CD4-positive, alpha-beta T cell (primary cell): ENCODE measurements at regions not wholly inside any gene's neighbourhood (a gene's known extent, or its start where the extent isn't known, plus 50 kb on each side); places are given as distances from the start of the nearest gene placed in this dataset.

Experiments used
- ATAC-seq: fragments of 200-7000 bp; cut with Tn5 transposase; one replicate; pipeline ENCODE4 v1.10.0; 2022; ENCODE audit warnings: mild to moderate bottlenecking; ENCODE audit not compliant: poor library complexity
- CTCF ChIA-PET: fragments of 350-600 bp; sonication (Branson Sonifier 250); formaldehyde crosslinking; loops from one replicate; lab custom pipeline; 2021; ENCODE audit warnings: antibody characterized with exemption, inconsistent platforms; lab: Charles Lee
- POLR2A ChIA-PET: fragments of 350-600 bp; sonication (Branson Sonifier 250); formaldehyde crosslinking; loops from one replicate; lab custom pipeline; 2021; ENCODE audit warnings: antibody characterized with exemption, inconsistent platforms; lab: Charles Lee
- DNase-seq, 14 experiments: peaks; one replicate each; pipeline ENCODE4 v3.0.0-alpha.2; 2013 to 2020; ENCODE audit warnings: mixed read lengths in 2 of 14
- H3K27ac ChIP-seq, 2 donors: one replicate each; pipeline versions ENCODE4 v1.5.1 to v1.7.0; 2013; ENCODE audit warnings: low read length in 2 of 2, low read depth in 1 of 2, mild to moderate bottlenecking in 1 of 2
- H3K27me3 ChIP-seq, 2 experiments: 1 replicate in 1 of 2; 2 replicates in 1 of 2; pipeline versions ENCODE4 v1.6.1 to v1.7.0; 2013; ENCODE audit warnings: low read length in 2 of 2, control low read depth in 1 of 2, mild to moderate bottlenecking in 1 of 2, moderate library complexity in 1 of 2; ENCODE audit not compliant: insufficient read depth in 2 of 2, control insufficient read depth in 1 of 2
- H3K36me3 ChIP-seq: one replicate; pipeline ENCODE4 v1.6.1; 2013; ENCODE audit warnings: low read length, control low read depth; ENCODE audit not compliant: insufficient read depth
- H3K4me1 ChIP-seq: one replicate; pipeline ENCODE4 v1.6.1; 2013; ENCODE audit warnings: low read length, control low read depth; ENCODE audit not compliant: insufficient read depth
- H3K4me3 ChIP-seq: one replicate; pipeline ENCODE4 v1.5.1; 2013; ENCODE audit warnings: mild to moderate bottlenecking, low read length, moderate library complexity
- H3K9me3 ChIP-seq, 2 experiments: 1 replicate in 1 of 2; 2 replicates in 1 of 2; pipeline versions ENCODE4 v1.6.1 to v1.7.0; 2013; ENCODE audit warnings: low read length in 2 of 2, mild to moderate bottlenecking in 2 of 2, control low read depth in 1 of 2, moderate library complexity in 1 of 2; ENCODE audit not compliant: control insufficient read depth in 1 of 2, insufficient read depth in 1 of 2
- H3K27ac Mint-ChIP-seq: one replicate; pipeline ENCODE4 v1.8.0; 2020; ENCODE audit warnings: mixed read lengths
- H3K27me3 Mint-ChIP-seq: one replicate; pipeline ENCODE4 v1.8.0; 2021; ENCODE audit warnings: mixed read lengths
- H3K36me3 Mint-ChIP-seq: one replicate; pipeline ENCODE4 v1.8.0; 2021; ENCODE audit warnings: low read depth, mixed read lengths
- H3K4me1 Mint-ChIP-seq: one replicate; pipeline ENCODE4 v1.8.0; 2021; ENCODE audit warnings: low read depth, mixed read lengths
- H3K4me3 Mint-ChIP-seq: one replicate; pipeline ENCODE4 v1.8.0; 2020; ENCODE audit warnings: mild to moderate bottlenecking, mixed read lengths
- H3K9me3 Mint-ChIP-seq: one replicate; pipeline ENCODE4 v1.8.0; 2020; ENCODE audit warnings: mixed read lengths
- intact Hi-C, 2 experiments: fragments of 100-400 bp; cut with DNase I in 1 of 2; cut with micrococcal nuclease in 1 of 2; formaldehyde crosslinking; loops; one replicate each; pipeline versions ENCODE4 v1.15.1 to v1.9.0; 2023 to 2025; cut with DNase I, micrococcal nuclease
- TF ChIP-seq, protein P1 (sequence below): fragments of 200-600 bp; IDR thresholded peaks from one replicate; pipeline ENCODE4 v1.8.0; 2022; ENCODE audit warnings: antibody characterized with exemption, mild to moderate bottlenecking

DNA sequence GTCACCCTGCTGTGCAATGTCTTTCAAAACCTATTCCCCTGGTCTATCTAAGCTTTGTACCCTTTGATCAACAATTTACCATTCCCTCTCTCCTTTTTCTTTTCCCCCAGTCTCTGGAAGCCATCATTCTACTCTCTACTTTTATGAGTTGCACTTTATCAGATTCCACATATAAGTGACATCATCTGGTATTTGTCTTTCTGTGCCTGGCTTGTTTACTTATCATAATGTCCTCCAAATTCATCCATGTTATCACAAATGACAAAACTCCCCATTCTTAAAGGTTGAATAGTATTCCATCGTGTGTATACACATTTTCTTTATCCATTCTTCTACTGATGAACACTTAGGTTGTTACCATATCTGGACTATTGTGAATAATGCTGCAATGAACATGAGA, 344.2 kb upstream of the CCNH start:
- no peaks in the 10 kb centered on the region for H3K27me3 ChIP-seq
- POLR2A ChIA-PET: no interaction called here
- H3K9me3 Mint-ChIP-seq: no peaks in the 10 kb centered on the region
- no peaks in the 10 kb centered on the region for H3K4me1 ChIP-seq
- H3K27ac Mint-ChIP-seq: no peak overlapping the region
- no peak overlapping the region for H3K27ac ChIP-seq
- no peak overlapping the region for H3K4me3 ChIP-seq
- H3K36me3 ChIP-seq: no peaks in the 10 kb centered on the region
- intact Hi-C loops: no loop called here
- DNase-seq (no peak), ATAC-seq (no peak)
- H3K4me1 Mint-ChIP-seq: no peaks in the 10 kb centered on the region
- no peak overlapping the region for H3K4me3 Mint-ChIP-seq
- H3K27me3 Mint-ChIP-seq: peaks cover 17% of the 10 kb centered on the region
- no peaks in the 10 kb centered on the region for H3K36me3 Mint-ChIP-seq
- CTCF ChIA-PET: no interaction called here
- no peaks in the 10 kb centered on the region for H3K9me3 ChIP-seq
- TF ChIP-seq, protein P1, sequence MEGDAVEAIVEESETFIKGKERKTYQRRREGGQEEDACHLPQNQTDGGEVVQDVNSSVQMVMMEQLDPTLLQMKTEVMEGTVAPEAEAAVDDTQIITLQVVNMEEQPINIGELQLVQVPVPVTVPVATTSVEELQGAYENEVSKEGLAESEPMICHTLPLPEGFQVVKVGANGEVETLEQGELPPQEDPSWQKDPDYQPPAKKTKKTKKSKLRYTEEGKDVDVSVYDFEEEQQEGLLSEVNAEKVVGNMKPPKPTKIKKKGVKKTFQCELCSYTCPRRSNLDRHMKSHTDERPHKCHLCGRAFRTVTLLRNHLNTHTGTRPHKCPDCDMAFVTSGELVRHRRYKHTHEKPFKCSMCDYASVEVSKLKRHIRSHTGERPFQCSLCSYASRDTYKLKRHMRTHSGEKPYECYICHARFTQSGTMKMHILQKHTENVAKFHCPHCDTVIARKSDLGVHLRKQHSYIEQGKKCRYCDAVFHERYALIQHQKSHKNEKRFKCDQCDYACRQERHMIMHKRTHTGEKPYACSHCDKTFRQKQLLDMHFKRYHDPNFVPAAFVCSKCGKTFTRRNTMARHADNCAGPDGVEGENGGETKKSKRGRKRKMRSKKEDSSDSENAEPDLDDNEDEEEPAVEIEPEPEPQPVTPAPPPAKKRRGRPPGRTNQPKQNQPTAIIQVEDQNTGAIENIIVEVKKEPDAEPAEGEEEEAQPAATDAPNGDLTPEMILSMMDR: no peak

DNA sequence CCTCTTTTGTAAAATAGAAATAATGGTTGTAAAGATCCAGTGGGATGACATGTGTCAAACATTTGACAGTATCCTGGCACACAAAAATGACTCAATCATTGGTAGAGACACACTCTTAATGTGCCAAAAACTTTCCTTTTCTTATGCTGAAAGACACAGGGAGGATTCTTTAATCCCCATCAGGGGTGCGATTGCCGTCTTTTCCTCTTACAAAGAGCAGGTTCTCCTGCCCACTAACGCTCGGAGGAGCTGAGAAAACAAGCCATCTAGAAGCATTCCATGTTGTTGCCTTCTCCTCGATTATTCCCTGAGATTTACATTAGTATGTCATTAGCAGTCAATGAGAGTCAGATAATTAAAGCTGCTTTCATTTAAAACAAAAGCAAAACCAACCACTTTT, 342.6 kb upstream of the CCNH start:
- CTCF ChIA-PET: interaction anchor here (0.5 kb wide), 1 partner anchor 107 kb away, joined by 4 read pairs; no protein-coding TSS in a partner anchor
- H3K9me3 ChIP-seq: no peaks in the 10 kb centered on the region

DNA sequence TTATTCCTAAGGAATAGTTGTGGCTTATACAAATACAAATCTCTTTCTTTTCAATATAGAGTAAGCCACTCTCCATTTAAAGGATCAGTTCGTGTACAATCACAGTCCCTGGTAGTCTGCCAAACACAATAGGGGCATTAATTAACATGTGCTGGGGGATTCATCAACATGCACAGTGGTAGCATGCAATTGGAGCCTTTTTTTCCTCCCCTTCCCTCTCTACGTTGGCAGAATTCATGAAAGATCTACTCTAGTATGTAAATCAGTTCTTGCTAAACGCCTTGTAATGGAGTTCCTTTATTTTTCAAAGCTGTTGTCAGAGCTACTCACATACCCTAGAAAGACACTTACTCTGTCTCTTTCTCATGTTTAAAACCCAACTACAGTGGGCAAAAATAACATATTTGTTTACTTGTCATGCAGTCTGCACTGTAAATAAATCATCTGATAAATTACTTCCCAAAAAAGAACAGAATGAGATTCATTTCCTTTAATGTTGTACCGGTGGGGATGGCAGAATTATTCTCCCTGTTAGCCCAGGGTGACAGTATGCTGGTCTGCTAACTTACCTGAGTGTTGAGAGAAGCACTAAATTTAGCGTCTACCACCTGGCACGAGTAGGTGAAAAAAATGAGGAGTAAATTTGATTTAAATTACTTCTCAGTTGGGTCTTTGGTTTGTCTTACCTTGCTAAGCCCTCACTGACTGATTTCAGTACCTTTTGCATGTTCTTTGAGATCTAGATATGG, 341.5 kb upstream of the CCNH start:
- H3K4me3 ChIP-seq: no peak overlapping the region
- Mint-ChIP-seq H3K9me3 (no peaks in the 10 kb centered on the region), H3K27me3 (peaks cover 18% of the 10 kb centered on the region), H3K4me3 (no peak overlapping the region), H3K36me3 (no peaks in the 10 kb centered on the region), H3K4me1 (no peaks in the 10 kb centered on the region), H3K27ac (no peak overlapping the region)
- H3K27me3 ChIP-seq: no peaks in the 10 kb centered on the region
- ChIA-PET CTCF (no interaction called here), POLR2A (no interaction called here)
- intact Hi-C loops: no loop called here
- no peaks in the 10 kb centered on the region for H3K4me1 ChIP-seq
- no peaks in the 10 kb centered on the region for H3K36me3 ChIP-seq
- H3K9me3 ChIP-seq: no peaks in the 10 kb centered on the region
- ATAC-seq: no peak
- H3K27ac ChIP-seq: no peak overlapping the region
- no peak for DNase-seq
- TF ChIP-seq, protein P1: no peak

More for the DNA sequence above, 342.6 kb upstream of the CCNH start:
- no peaks in the 10 kb centered on the region for H3K4me1 ChIP-seq
- H3K27ac ChIP-seq: no peak overlapping the region
- Mint-ChIP-seq H3K27ac (no peak overlapping the region), H3K9me3 (no peaks in the 10 kb centered on the region), H3K36me3 (no peaks in the 10 kb centered on the region), H3K4me1 (no peaks in the 10 kb centered on the region), H3K27me3 (peaks cover 19% of the 10 kb centered on the region), H3K4me3 (no peak overlapping the region)
- ATAC-seq: no peak
- DNase-seq: no peak
- POLR2A ChIA-PET: no interaction called here
- H3K4me3 ChIP-seq: no peak overlapping the region
- no peaks in the 10 kb centered on the region for H3K27me3 ChIP-seq
- no peaks in the 10 kb centered on the region for H3K36me3 ChIP-seq
- intact Hi-C loops: no loop called here
- TF ChIP-seq, protein P1: no peak
